Erythroblast (primary cell): ENCODE measurements at regions not wholly inside any gene's neighbourhood (a gene's known extent, or its start where the extent isn't known, plus 50 kb on each side); places are given as distances from the start of the nearest gene placed in this dataset.

Source experiments
- GATA1 ChIP-seq: IDR thresholded peaks from 2 replicates; pipeline ENCODE4 v1.6.1; 2011; ENCODE audit warnings: low read depth, mild to moderate bottlenecking, control low read depth, low read length, moderate library complexity
- POLR2A ChIP-seq: IDR thresholded peaks from 2 replicates; pipeline ENCODE4 v1.6.1; 2011; ENCODE audit warnings: mild to moderate bottlenecking, low read length

DNA sequence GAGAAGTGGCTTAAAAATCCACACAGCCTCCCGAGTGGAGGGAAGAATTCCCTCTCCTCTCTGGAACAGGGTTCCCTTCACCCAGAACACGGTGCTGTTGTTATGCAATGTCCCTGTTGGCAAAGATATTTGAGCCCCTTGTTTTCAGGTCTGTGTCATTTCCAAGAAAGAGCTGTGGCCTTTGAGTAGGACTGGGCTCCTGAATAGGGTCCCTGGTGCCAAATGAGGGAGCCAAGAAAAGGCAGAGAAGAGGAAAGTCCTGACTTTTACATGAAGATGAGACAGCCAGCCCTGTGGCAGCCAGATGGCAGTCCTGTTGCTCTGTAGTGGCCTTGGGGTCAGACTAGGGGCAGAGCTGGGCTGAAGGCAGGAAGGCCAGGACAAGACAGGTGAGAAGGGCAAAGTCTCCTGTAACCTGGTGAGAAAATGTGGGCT, 51.2 kb upstream of the ELF5 start:
- no peak for TF ChIP-seq POLR2A
- TF ChIP-seq GATA1, result no peak
